Smooth muscle cell (in vitro differentiated cells): ENCODE measurements at regions not wholly inside any gene's neighbourhood (a gene's known extent, or its start where the extent isn't known, plus 50 kb on each side); places are given as distances from the start of the nearest gene placed in this dataset.

Experiments used
- DNase-seq: peaks from one replicate; lab custom pipeline; 2025; ENCODE audit not compliant: unreplicated experiment; lab: John Stamatoyannopoulos, UW
- H2AFZ ChIP-seq: fragments of 200-600 bp; sonication (generic); 2 replicates; pipeline ENCODE4 v1.6.0; 2016; ENCODE audit warnings: antibody characterized with exemption, low read depth, mild to moderate bottlenecking
- H3F3A ChIP-seq: fragments of 200-600 bp; sonication (generic); 2 replicates; pipeline ENCODE4 v1.6.0; 2017; ENCODE audit warnings: antibody characterized with exemption, low read depth
- H3K27ac ChIP-seq: fragments of 200-600 bp; sonication (generic); 2 replicates; pipeline ENCODE4 v1.5.1; 2016; ENCODE audit warnings: low read depth, mild to moderate bottlenecking
- H3K27me3 ChIP-seq: fragments of 200-600 bp; sonication (generic); 2 replicates; pipeline ENCODE4 v1.6.1; 2016; ENCODE audit warnings: low read depth, mild to moderate bottlenecking
- H3K36me3 ChIP-seq: fragments of 200-600 bp; sonication (generic); 2 replicates; pipeline ENCODE4 v1.5.1; 2016; ENCODE audit warnings: low read depth
- H3K4me1 ChIP-seq: fragments of 200-600 bp; sonication (generic); 2 replicates; pipeline ENCODE4 v1.5.1; 2016; ENCODE audit warnings: low read depth
- H3K4me2 ChIP-seq: fragments of 200-600 bp; sonication (generic); 2 replicates; pipeline ENCODE4 v1.6.0; 2016; ENCODE audit warnings: mild to moderate bottlenecking
- H3K4me3 ChIP-seq: fragments of 200-600 bp; sonication (generic); 2 replicates; pipeline ENCODE4 v1.5.1; 2016; ENCODE audit warnings: mild to moderate bottlenecking
- H3K79me2 ChIP-seq: fragments of 200-600 bp; sonication (generic); 2 replicates; pipeline ENCODE4 v1.6.0; 2016; ENCODE audit warnings: low read depth, mild to moderate bottlenecking
- H3K9ac ChIP-seq: fragments of 200-600 bp; sonication (generic); 2 replicates; pipeline ENCODE4 v1.6.0; 2016; ENCODE audit warnings: low read depth
- H3K9me3 ChIP-seq: fragments of 200-600 bp; sonication (generic); replicated peaks from 2 replicates; pipeline ENCODE4 v1.5.1; 2016; ENCODE audit warnings: low read depth
- H4K20me1 ChIP-seq: fragments of 200-600 bp; sonication (generic); 2 replicates; pipeline ENCODE4 v1.6.0; 2016; ENCODE audit warnings: low read depth
- CTCF ChIP-seq: fragments of 200-600 bp; sonication (generic); IDR thresholded peaks from 2 replicates; pipeline ENCODE4 v1.5.1; 2017; ENCODE audit warnings: borderline replicate concordance, mild to moderate bottlenecking, antibody characterized with exemption; ENCODE audit not compliant: insufficient read depth, poor library complexity, severe bottlenecking
- WGBS: methylation state at CpG from one replicate; pipeline ENCODE4 v1.1.7; 2016; ENCODE audit warnings: low lambda C conversion rate; 5-methylcytosine and 5-hydroxymethylcytosine counted together

GRCh38 chr3:40862946-40863345 lies 336.4 kb upstream of the CTNNB1 start:
- Histone ChIP-seq H3F3A (no peaks in the 10 kb centered on the region), H3K9ac (no peak overlapping the region), H3K27me3 (no peaks in the 10 kb centered on the region), H3K36me3 (no peaks in the 10 kb centered on the region), H3K9me3 (no peaks in the 10 kb centered on the region), H3K4me2 (no peak overlapping the region), H3K79me2 (no peaks in the 10 kb centered on the region), H3K4me1 (no peaks in the 10 kb centered on the region), H2AFZ (no peak overlapping the region), H4K20me1 (no peaks in the 10 kb centered on the region), H3K4me3 (no peak overlapping the region), H3K27ac (no peak overlapping the region)
- 94% methylated on average over 2 of the region's 2 CpGs for WGBS
- no peak for DNase-seq
- no peak for TF ChIP-seq CTCF

GRCh38 chr3:40864146-40864782 lies 335.0 kb upstream of the CTNNB1 start:
- H3F3A ChIP-seq, result no peaks in the 10 kb centered on the region
- H4K20me1 ChIP-seq, result no peaks in the 10 kb centered on the region
- no peaks in the 10 kb centered on the region for H3K4me1 ChIP-seq
- 74% methylated on average over 3 of the region's 3 CpGs for WGBS
- TF ChIP-seq CTCF, result no peak
- H3K4me2 ChIP-seq, result no peak overlapping the region
- H3K27me3 ChIP-seq, result no peaks in the 10 kb centered on the region
- H3K36me3 ChIP-seq, result no peaks in the 10 kb centered on the region
- H3K9me3 ChIP-seq, result no peaks in the 10 kb centered on the region
- H2AFZ ChIP-seq, result no peak overlapping the region
- H3K79me2 ChIP-seq, result no peaks in the 10 kb centered on the region
- DNase-seq, result no peak
- no peak overlapping the region for H3K4me3 ChIP-seq
- no peak overlapping the region for H3K9ac ChIP-seq
- no peak overlapping the region for H3K27ac ChIP-seq

- no peak overlapping the region for H3K9ac ChIP-seq
- no peaks in the 10 kb centered on the region for H3F3A ChIP-seq
- no peak overlapping the region for H3K4me3 ChIP-seq
- 97% methylated on average over 1 of the region's 1 CpG for WGBS
- no peak overlapping the region for H3K4me2 ChIP-seq
- no peak for TF ChIP-seq CTCF
- no peak for DNase-seq
- H3K27me3 ChIP-seq, result no peaks in the 10 kb centered on the region
- no peak overlapping the region for H3K27ac ChIP-seq
- H2AFZ ChIP-seq, result no peak overlapping the region
- H3K79me2 ChIP-seq, result no peaks in the 10 kb centered on the region
- H3K9me3 ChIP-seq, result no peaks in the 10 kb centered on the region
- no peaks in the 10 kb centered on the region for H4K20me1 ChIP-seq
- H3K4me1 ChIP-seq, result no peaks in the 10 kb centered on the region
- H3K36me3 ChIP-seq, result no peaks in the 10 kb centered on the region
Observed at GRCh38 chr3:40864915-40865314, 334.4 kb upstream of the CTNNB1 start.

- no peaks in the 10 kb centered on the region for H4K20me1 ChIP-seq
- no peak for DNase-seq
- H3K4me2 ChIP-seq, result no peak overlapping the region
- no peak for TF ChIP-seq CTCF
- no peak overlapping the region for H3K4me3 ChIP-seq
- no peak overlapping the region for H3K9ac ChIP-seq
- H3K79me2 ChIP-seq, result no peaks in the 10 kb centered on the region
- WGBS, result 76% methylated on average over 3 of the region's 3 CpGs
- no peaks in the 10 kb centered on the region for H3K27me3 ChIP-seq
- H3F3A ChIP-seq, result no peaks in the 10 kb centered on the region
- no peak overlapping the region for H2AFZ ChIP-seq
- H3K27ac ChIP-seq, result no peak overlapping the region
- H3K36me3 ChIP-seq, result no peaks in the 10 kb centered on the region
- H3K4me1 ChIP-seq, result peaks cover 5% of the 10 kb centered on the region
- no peaks in the 10 kb centered on the region for H3K9me3 ChIP-seq
Observed at GRCh38 chr3:40867797-40868196, 331.5 kb upstream of the CTNNB1 start.
